Ovary (tissue), 7 donors: ENCODE measurements at regions not wholly inside any gene's neighbourhood (a gene's known extent, or its start where the extent isn't known, plus 50 kb on each side); places are given as distances from the start of the nearest gene placed in this dataset.

Experiments used
- DNase-seq, 5 donors: peaks; one replicate each; pipeline ENCODE4 v3.0.0-alpha.2; 2019 to 2020
- H3K27ac ChIP-seq, 2 donors: fragments of 200-600 bp; one replicate each; pipeline versions ENCODE4 v1.5.1 to v1.8.0; 2019 to 2022
- H3K27me3 ChIP-seq: fragments of 200-600 bp; one replicate; pipeline ENCODE4 v1.8.0; 2022
- H3K36me3 ChIP-seq: fragments of 200-600 bp; sonication (generic); one replicate; pipeline ENCODE4 v1.5.1; 2019
- H3K4me1 ChIP-seq: one replicate; pipeline ENCODE4 v1.8.1; 2013; ENCODE audit warnings: mild to moderate bottlenecking, moderate library complexity; ENCODE audit not compliant: insufficient read depth
- H3K4me3 ChIP-seq: fragments of 200-600 bp; sonication (generic); one replicate; pipeline ENCODE4 v1.5.1; 2017
- H3K9me3 ChIP-seq, 2 donors: fragments of 200-600 bp in 1 of 2; sonication (generic) in 1 of 2; one replicate each; pipeline versions ENCODE4 v1.5.1 to v1.8.1; 2013 to 2019; ENCODE audit warnings: mild to moderate bottlenecking in 1 of 2, moderate library complexity in 1 of 2
- EP300 ChIP-seq: sonication (generic); formaldehyde crosslinking; IDR thresholded peaks from one replicate; pipeline ENCODE4 v1.6.1; 2017; ENCODE audit warnings: antibody characterized with exemption
- POLR2A ChIP-seq: fragments of 450-650 bp; IDR thresholded peaks from one replicate; pipeline ENCODE4 v1.6.1; 2017; ENCODE audit warnings: antibody characterized with exemption, mild to moderate bottlenecking, moderate library complexity
- WGBS, 3 donors: extraction: QIAGEN DNeasy Blood & Tissue Kit in 1 of 3; methylation state at CpG; one replicate each; pipeline versions ENCODE4 v1.1.5 to v1.1.7; 2013 to 2017; 5-methylcytosine and 5-hydroxymethylcytosine counted together
- intact Hi-C, 4 donors: fragments of 100-400 bp; cut with DNase I; formaldehyde crosslinking; loops; one replicate each; pipeline versions ENCODE4 v1.11.0 to v1.15.1; 2022 to 2023
- TF ChIP-seq, protein P1 (sequence below), 3 donors: fragments of 450-650 bp in 2 of 3; fragments of 200-600 bp in 1 of 3; IDR thresholded peaks; one replicate each; pipeline versions ENCODE4 v1.5.1 to v1.8.0; 2016 to 2022; ENCODE audit warnings: antibody characterized with exemption in 3 of 3, mild to moderate bottlenecking in 1 of 3
- donor health status: DM: no; HTN: no; CAD: no; lungs with moderate emphysema.
- donor health status: DM: no; HTN: no; CAD: no.
- donor health status: Bipolar disorder and iron deficiency.
- donor health status: DM: no; HTN: no; CAD: no.
- donor health status: DM: yes; HTN: yes; CAD: no.

DNA sequence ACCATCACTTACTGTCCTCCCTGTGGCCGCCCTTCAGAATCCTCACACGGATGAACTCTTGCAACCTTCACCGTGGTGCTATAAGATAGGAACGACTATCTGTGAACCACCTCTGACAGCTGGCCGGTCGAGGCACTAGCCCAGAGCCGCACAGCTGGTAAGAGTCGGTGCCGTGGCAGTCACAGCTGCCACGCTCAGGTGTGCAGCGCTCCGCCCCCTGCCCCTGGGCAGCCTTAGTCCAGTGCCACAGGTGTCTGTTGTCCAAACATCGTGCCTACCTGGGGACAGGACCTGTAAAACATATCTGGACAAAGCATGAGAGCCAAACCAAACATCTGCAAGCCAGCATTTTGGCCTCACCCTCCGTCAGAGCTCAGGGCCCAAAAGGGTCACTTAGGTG is 55.3 kb upstream of the SALL3 start:
- intact Hi-C loops, result no loop called here
- no peak overlapping the region for H3K4me3 ChIP-seq
- DNase-seq, result no peak
- TF ChIP-seq POLR2A (no peak), EP300 (no peak)
- TF ChIP-seq, protein P1, sequence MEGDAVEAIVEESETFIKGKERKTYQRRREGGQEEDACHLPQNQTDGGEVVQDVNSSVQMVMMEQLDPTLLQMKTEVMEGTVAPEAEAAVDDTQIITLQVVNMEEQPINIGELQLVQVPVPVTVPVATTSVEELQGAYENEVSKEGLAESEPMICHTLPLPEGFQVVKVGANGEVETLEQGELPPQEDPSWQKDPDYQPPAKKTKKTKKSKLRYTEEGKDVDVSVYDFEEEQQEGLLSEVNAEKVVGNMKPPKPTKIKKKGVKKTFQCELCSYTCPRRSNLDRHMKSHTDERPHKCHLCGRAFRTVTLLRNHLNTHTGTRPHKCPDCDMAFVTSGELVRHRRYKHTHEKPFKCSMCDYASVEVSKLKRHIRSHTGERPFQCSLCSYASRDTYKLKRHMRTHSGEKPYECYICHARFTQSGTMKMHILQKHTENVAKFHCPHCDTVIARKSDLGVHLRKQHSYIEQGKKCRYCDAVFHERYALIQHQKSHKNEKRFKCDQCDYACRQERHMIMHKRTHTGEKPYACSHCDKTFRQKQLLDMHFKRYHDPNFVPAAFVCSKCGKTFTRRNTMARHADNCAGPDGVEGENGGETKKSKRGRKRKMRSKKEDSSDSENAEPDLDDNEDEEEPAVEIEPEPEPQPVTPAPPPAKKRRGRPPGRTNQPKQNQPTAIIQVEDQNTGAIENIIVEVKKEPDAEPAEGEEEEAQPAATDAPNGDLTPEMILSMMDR (IDR thresholded peaks at IDR 0.05), result no peak
- no peaks in the 10 kb centered on the region for H3K27me3 ChIP-seq
- no peaks in the 10 kb centered on the region for H3K36me3 ChIP-seq
- no peak overlapping the region for H3K27ac ChIP-seq
- H3K9me3 ChIP-seq, result no peaks in the 10 kb centered on the region
- no peaks in the 10 kb centered on the region for H3K4me1 ChIP-seq
- 81 to 90% (median 88%) methylated on average over 14 of the region's 14 CpGs for whole genome bisulfite sequencing, 3 donors

DNA sequence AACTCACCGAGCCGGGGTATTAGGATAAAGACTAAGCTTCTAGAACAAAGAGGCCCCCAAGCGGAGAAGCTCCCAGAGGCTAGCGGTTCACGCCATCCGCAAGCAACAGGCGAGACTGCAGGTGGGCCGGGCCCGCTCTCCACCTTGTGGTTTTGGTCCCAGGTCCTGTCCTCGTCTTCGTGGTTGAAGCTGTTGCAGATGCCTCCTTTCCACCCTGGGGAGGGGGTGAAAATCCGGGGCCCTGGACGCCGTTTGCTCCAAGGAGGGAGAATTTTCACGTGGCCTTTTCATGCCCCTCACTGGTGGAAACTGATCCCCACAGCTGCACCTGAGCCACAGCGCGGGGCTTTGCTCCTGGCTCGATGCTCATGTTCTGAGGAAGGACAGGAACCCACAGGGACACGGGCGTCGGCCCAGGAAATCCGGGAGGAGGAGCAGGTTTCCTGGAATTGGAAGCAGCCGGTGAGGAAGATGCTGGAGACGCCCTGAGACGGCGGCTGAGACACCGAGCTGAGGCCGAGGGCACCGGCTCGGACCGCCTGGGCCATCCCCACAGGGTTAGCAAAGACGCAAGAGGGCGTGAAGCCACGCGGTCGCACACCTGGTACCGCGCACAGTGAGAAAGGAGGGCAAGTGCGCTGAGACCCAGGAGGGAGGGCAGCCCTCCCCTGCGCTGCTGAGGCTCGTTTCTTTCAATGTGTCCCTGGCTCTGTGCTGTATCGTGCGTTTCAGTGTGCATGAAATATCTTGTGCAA is 54.7 kb upstream of the SALL3 start:
- 90 to 93% (median 91%) methylated on average over 43 of the region's 43 CpGs for WGBS, 3 donors
- intact Hi-C loops, result no loop called here

DNA sequence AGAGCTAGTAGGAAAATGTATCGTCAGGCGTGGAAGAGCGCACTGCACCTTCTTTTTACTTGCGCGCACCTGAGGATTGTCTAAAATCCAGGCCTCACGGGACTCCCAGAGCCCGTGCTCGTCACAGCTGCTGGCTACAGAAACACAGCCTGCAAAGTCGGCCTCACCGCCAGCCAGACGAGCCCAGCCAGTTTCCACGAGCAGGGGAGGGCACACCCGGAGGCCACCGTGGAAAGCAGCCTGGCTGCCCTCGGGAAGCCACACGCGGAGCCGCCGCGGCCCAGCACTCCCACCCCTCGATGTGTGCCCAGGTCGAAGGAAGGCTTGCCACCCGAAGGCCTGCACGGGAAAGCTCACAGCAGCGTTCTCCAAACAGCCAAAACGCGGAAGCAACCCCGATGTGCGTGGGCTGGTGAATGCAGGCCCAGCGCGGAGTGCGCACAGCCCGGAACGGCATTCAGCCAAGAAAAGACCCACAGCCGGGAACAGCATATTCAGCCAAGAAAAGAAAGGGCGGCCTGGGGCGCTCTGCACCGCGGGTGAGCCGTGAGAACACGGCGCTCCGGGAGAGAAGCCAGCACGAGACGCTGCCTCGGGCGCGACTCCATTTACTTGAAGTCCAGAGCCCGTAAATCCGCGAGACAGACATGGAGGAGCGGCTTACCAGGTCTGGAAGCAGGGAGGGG is 53.9 kb upstream of the SALL3 start:
- intact Hi-C loops, result no loop called here
- 93 to 97% (median 94%) methylated on average over 52 of the region's 52 CpGs for WGBS, 3 donors

More for the DNA sequence above, 54.7 kb upstream of the SALL3 start:
- Histone ChIP-seq H3K4me1 (no peaks in the 10 kb centered on the region), H3K27ac (no peak overlapping the region), H3K9me3 (no peaks in the 10 kb centered on the region), H3K4me3 (no peak overlapping the region), H3K36me3 (no peaks in the 10 kb centered on the region), H3K27me3 (no peaks in the 10 kb centered on the region)
- DNase-seq, result no peak
- TF ChIP-seq, protein P1 (IDR thresholded peaks at IDR 0.05), result no peak
- TF ChIP-seq POLR2A (no peak), EP300 (no peak)

DNA sequence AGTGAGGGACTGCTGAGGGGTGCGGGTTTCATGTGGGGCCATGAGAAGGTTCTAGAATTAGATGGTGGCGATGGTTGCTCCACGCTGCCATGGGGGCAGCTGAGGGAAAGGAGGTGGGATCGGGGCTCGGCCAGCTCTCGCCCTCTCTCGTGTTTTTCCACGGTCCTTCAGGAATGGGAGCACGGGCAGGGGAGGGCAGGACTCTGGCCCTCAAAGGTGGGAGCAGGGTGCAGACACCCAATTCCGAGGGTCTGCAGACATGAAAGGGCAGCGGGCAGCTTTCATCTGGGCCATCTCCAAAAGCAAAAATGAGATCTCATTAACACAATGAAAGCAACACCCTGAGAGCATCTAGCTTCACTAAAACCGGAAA is 53.4 kb upstream of the SALL3 start:
- H3K9me3 ChIP-seq, result no peaks in the 10 kb centered on the region
- intact Hi-C loops, result no loop called here
- no peak for DNase-seq
- WGBS, 3 donors, result 87 to 91% (median 90%) methylated on average over 12 of the region's 12 CpGs
- no peaks in the 10 kb centered on the region for H3K36me3 ChIP-seq
- H3K27ac ChIP-seq, result no peak overlapping the region
- no peaks in the 10 kb centered on the region for H3K4me1 ChIP-seq
- no peaks in the 10 kb centered on the region for H3K27me3 ChIP-seq
- TF ChIP-seq, protein P1 (IDR thresholded peaks at IDR 0.05), result no peak
- TF ChIP-seq POLR2A (no peak), EP300 (no peak)
- no peak overlapping the region for H3K4me3 ChIP-seq

More for the DNA sequence above, 53.9 kb upstream of the SALL3 start:
- no peak overlapping the region for H3K4me3 ChIP-seq
- no peaks in the 10 kb centered on the region for H3K4me1 ChIP-seq
- no peak overlapping the region for H3K27ac ChIP-seq
- H3K36me3 ChIP-seq, result no peaks in the 10 kb centered on the region
- TF ChIP-seq EP300 (no peak), POLR2A (no peak)
- TF ChIP-seq, protein P1 (IDR thresholded peaks at IDR 0.05), result no peak
- no peak for DNase-seq
- no peaks in the 10 kb centered on the region for H3K27me3 ChIP-seq
- H3K9me3 ChIP-seq, result no peaks in the 10 kb centered on the region
